ENCODE measurements at regions not wholly inside any gene's neighbourhood (a gene's known extent, or its start where the extent isn't known, plus 50 kb on each side); places are given as distances from the start of the nearest gene placed in this dataset.

- TF ChIP-seq POLR2A (IDR thresholded peaks at IDR 0.05; ENCODE audit: low read depth, low read length) (no peak), POLR2AphosphoS5 (IDR thresholded peaks at IDR 0.05; ENCODE audit: low read depth, low read length) (no peak), TAF1 (IDR thresholded peaks at IDR 0.05; ENCODE audit: borderline replicate concordance, low read depth, low read length) (no peak)
These were observed 108.2 kb upstream of the FAM98A start for GRCh38 chr2:33707312-33707711.
